Spleen (tissue), 11 donors: ENCODE measurements at regions not wholly inside any gene's neighbourhood (a gene's known extent, or its start where the extent isn't known, plus 50 kb on each side); places are given as distances from the start of the nearest gene placed in this dataset.

ENCODE experiments used
- DNase-seq: peaks from one replicate; pipeline ENCODE4 v3.0.0-alpha.2; 2020
- H3K27ac ChIP-seq, 8 donors: fragments of 200-600 bp; sonication (generic) in 7 of 8; 1 replicate in 4 of 8; 2 replicates in 4 of 8; pipeline versions ENCODE4 v1.5.0 to v1.8.0; 2016 to 2021; ENCODE audit warnings: inconsistent platforms in 4 of 8, mild to moderate bottlenecking in 4 of 8, moderate library complexity in 1 of 8
- H3K27me3 ChIP-seq, 7 donors: fragments of 200-600 bp; sonication (generic) in 6 of 7; replicated peaks in 1 of 7; 1 replicate in 4 of 7; 2 replicates in 3 of 7; pipeline versions ENCODE4 v1.5.0 to v1.8.0; 2016 to 2021; ENCODE audit warnings: inconsistent platforms in 3 of 7, mild to moderate bottlenecking in 1 of 7
- H3K36me3 ChIP-seq, 6 donors: fragments of 200-600 bp; sonication (generic) in 5 of 6; 1 replicate in 4 of 6; 2 replicates in 2 of 6; pipeline versions ENCODE4 v1.5.0 to v1.8.0; 2016 to 2021; ENCODE audit warnings: inconsistent platforms in 2 of 6
- H3K4me1 ChIP-seq, 6 donors: fragments of 200-600 bp; sonication (generic) in 5 of 6; 1 replicate in 3 of 6; 2 replicates in 3 of 6; pipeline versions ENCODE4 v1.5.0 to v1.8.0; 2016 to 2021; ENCODE audit warnings: inconsistent platforms in 3 of 6
- H3K4me3 ChIP-seq, 8 donors: fragments of 200-600 bp; sonication (generic) in 7 of 8; 1 replicate in 4 of 8; 2 replicates in 4 of 8; pipeline versions ENCODE4 v1.5.0 to v1.8.0; 2016 to 2021; ENCODE audit warnings: inconsistent platforms in 4 of 8, mild to moderate bottlenecking in 4 of 8, moderate library complexity in 2 of 8
- H3K9me3 ChIP-seq, 8 donors: fragments of 200-600 bp; sonication (generic) in 7 of 8; 1 replicate in 4 of 8; 2 replicates in 4 of 8; pipeline versions ENCODE4 v1.5.0 to v1.8.0; 2016 to 2021; ENCODE audit warnings: inconsistent platforms in 4 of 8
- CTCF ChIP-seq, 11 experiments: fragments of 200-600 bp in 7 of 11; fragments of 450-650 bp in 4 of 11; sonication (generic) in 4 of 11; IDR thresholded peaks in 8 of 11; conservative IDR thresholded peaks in 3 of 11; 1 replicate in 7 of 11; 2 replicates in 4 of 11; pipeline versions ENCODE4 v1.4.0 to v1.8.0; 2016 to 2021; ENCODE audit warnings: antibody characterized with exemption in 11 of 11, inconsistent platforms in 4 of 11, mild to moderate bottlenecking in 1 of 11
- POLR2A ChIP-seq, 3 donors: fragments of 450-650 bp; IDR thresholded peaks; one replicate each; pipeline ENCODE4 v1.5.1; 2017; ENCODE audit warnings: antibody characterized with exemption in 3 of 3, mild to moderate bottlenecking in 1 of 3
- POLR2AphosphoS5 ChIP-seq, 3 donors: sonication (generic); formaldehyde crosslinking; IDR thresholded peaks; one replicate each; pipeline ENCODE4 v1.5.1; 2017; ENCODE audit warnings: antibody characterized with exemption in 3 of 3
- WGBS, 5 donors: extraction: QIAGEN DNeasy Blood & Tissue Kit in 3 of 5; methylation state at CpG; one replicate each; pipeline versions ENCODE4 v1.1.5 to v1.1.7; 2013 to 2018; 5-methylcytosine and 5-hydroxymethylcytosine counted together
- intact Hi-C: fragments of 100-400 bp; cut with DNase I; formaldehyde crosslinking; loops from one replicate; pipeline ENCODE4 v1.15.0; 2023; ENCODE audit warnings: low total_unique reads
- donor health status: healthy with polysubstance abuse.
- donor health status: DM: no; HTN: no; CAD: no; lungs with moderate emphysema.
- donor health status: DM: no; HTN: no; CAD: no.
- donor health status: Bipolar disorder and iron deficiency.
- donor health status: healthy.
- donor health status: DM: no; HTN: no; CAD: no.
- donor health status: DM: yes; HTN: yes; CAD: no.

- no peaks in the 10 kb centered on the region for H3K36me3 ChIP-seq
- no peaks in the 10 kb centered on the region for H3K27me3 ChIP-seq
- no peaks in the 10 kb centered on the region for H3K4me1 ChIP-seq
- intact Hi-C loops: no loop called here
- WGBS, 5 donors: 81 to 92% (median 91%) methylated on average over 4 of the region's 4 CpGs
- H3K27ac ChIP-seq: no peak overlapping the region
- TF ChIP-seq CTCF (IDR thresholded peaks at IDR 0.05 in 8 of 11, conservative IDR thresholded peaks at IDR 0.05 in 3 of 11) (no peak), POLR2A (IDR thresholded peaks at IDR 0.05) (no peak), POLR2AphosphoS5 (IDR thresholded peaks at IDR 0.05) (no peak)
- H3K4me3 ChIP-seq: no peak overlapping the region
- H3K9me3 ChIP-seq: no peaks in the 10 kb centered on the region
- DNase-seq: no peak
These were observed 997.1 kb downstream of the EFNB2 start for GRCh38 chr13:105538346-105538745.

- no peaks in the 10 kb centered on the region for H3K27me3 ChIP-seq
- H3K4me1 ChIP-seq: no peaks in the 10 kb centered on the region
- intact Hi-C loops: no loop called here
- WGBS, 5 donors: 65 to 97% (median 68%) methylated on average over 7 of the region's 7 CpGs
- H3K4me3 ChIP-seq: no peak overlapping the region
- TF ChIP-seq POLR2A (IDR thresholded peaks at IDR 0.05) (no peak), CTCF (IDR thresholded peaks at IDR 0.05 in 8 of 11, conservative IDR thresholded peaks at IDR 0.05 in 3 of 11) (no peak), POLR2AphosphoS5 (IDR thresholded peaks at IDR 0.05) (no peak)
- H3K27ac ChIP-seq: no peak overlapping the region
- no peaks in the 10 kb centered on the region for H3K36me3 ChIP-seq
- no peak for DNase-seq
- H3K9me3 ChIP-seq: no peaks in the 10 kb centered on the region
These were observed 998.3 kb downstream of the EFNB2 start for GRCh38 chr13:105537113-105537512.

DNA sequence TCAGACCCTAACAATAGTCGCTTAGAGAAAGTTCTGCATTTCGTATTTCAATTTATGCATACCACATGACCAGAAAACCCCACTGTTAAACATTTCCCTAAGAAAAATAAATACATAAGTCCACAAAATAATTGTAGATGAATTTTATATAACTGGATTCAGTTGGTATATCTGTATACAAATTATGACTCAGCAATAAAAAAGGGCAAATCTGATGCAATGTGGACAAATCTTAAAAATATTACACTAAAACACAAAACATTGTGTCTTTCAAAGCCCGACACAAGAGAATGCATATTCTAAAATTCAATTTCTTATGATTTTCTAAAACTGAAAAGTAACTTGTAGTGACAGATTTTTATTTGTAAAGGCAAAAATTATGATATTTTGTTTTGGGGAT, 1005.0 kb downstream of the EFNB2 start:
- TF ChIP-seq CTCF (IDR thresholded peaks at IDR 0.05 in 8 of 11, conservative IDR thresholded peaks at IDR 0.05 in 3 of 11) (no peak), POLR2A (IDR thresholded peaks at IDR 0.05) (no peak), POLR2AphosphoS5 (IDR thresholded peaks at IDR 0.05) (no peak)
- no peak for DNase-seq
- Histone ChIP-seq H3K4me3 (no peak overlapping the region), H3K36me3 (no peaks in the 10 kb centered on the region), H3K4me1 (no peaks in the 10 kb centered on the region), H3K27me3 (no peaks in the 10 kb centered on the region), H3K9me3 (no peaks in the 10 kb centered on the region), H3K27ac (no peak overlapping the region)
- WGBS, 5 donors: 79 to 95% (median 91%) methylated on average over 3 of the region's 3 CpGs
- intact Hi-C loops: no loop called here

- H3K27me3 ChIP-seq: no peaks in the 10 kb centered on the region
- 78 to 90% (median 85%) methylated on average over 5 of the region's 5 CpGs for WGBS, 5 donors
- H3K4me1 ChIP-seq: no peaks in the 10 kb centered on the region
- intact Hi-C loops: no loop called here
- no peak for DNase-seq
- no peaks in the 10 kb centered on the region for H3K36me3 ChIP-seq
- H3K9me3 ChIP-seq: no peaks in the 10 kb centered on the region
- no peak overlapping the region for H3K27ac ChIP-seq
- no peak for TF ChIP-seq POLR2AphosphoS5 (IDR thresholded peaks at IDR 0.05)
- TF ChIP-seq POLR2A (IDR thresholded peaks at IDR 0.05): no peak
- TF ChIP-seq CTCF (IDR thresholded peaks at IDR 0.05 in 8 of 11, conservative IDR thresholded peaks at IDR 0.05 in 3 of 11): no peak
- H3K4me3 ChIP-seq: no peak overlapping the region
These were observed 1008.3 kb downstream of the EFNB2 start for GRCh38 chr13:105527127-105527526.
